IMR-90 (cell line): ENCODE measurements at regions not wholly inside any gene's neighbourhood (a gene's known extent, or its start where the extent isn't known, plus 50 kb on each side); places are given as distances from the start of the nearest gene placed in this dataset.

ENCODE experiments used
- BHLHE40 ChIP-seq: fragments of 150-350 bp; IDR thresholded peaks from 2 replicates; pipeline ENCODE4 v1.6.1; 2016; ENCODE audit warnings: mild to moderate bottlenecking, low read depth, low read length
- CTCF ChIP-seq: conservative IDR thresholded peaks from 2 replicates; pipeline ENCODE4 v1.5.1; 2012; ENCODE audit warnings: mild to moderate bottlenecking, low read depth, low read length, improper control_type of control experiment
- MXI1 ChIP-seq: IDR thresholded peaks from 2 replicates; pipeline ENCODE4 v1.6.1; 2012; ENCODE audit warnings: low read depth, mild to moderate bottlenecking, low read length, moderate library complexity, borderline replicate concordance
- POLR2A ChIP-seq: IDR thresholded peaks from 2 replicates; pipeline ENCODE4 v1.6.1; 2012; ENCODE audit warnings: mild to moderate bottlenecking, low read depth, low read length
- RAD21 ChIP-seq: IDR thresholded peaks from 2 replicates; pipeline ENCODE4 v1.6.1; 2012; ENCODE audit warnings: low read length, improper control_type of control experiment
- RFX5 ChIP-seq: IDR thresholded peaks from 2 replicates; pipeline ENCODE4 v1.8.0; 2012; ENCODE audit warnings: low read depth, mild to moderate bottlenecking, low read length, moderate library complexity

DNA sequence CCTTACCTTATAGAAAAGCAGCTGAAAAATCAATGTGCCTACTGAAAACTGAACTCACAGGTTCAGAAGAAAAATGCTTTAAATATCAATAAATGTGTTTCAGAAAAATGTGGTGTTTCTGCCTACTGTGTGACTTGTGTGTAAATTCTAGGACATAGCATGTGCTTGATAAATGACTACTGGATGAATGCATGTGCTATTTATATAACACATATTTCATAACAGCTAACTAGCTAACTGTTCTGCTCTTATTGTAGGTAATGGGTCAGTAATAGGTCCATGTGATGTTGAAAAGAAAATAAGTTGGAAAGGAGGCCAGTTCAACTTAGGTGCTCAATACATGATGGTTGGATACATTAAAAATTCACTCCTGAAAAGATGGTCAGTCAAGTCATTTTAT lies 993.0 kb upstream of the LCORL start:
- no peak for TF ChIP-seq RAD21
- no peak for TF ChIP-seq CTCF
- no peak for TF ChIP-seq BHLHE40
- TF ChIP-seq RFX5, result no peak
- TF ChIP-seq MXI1, result no peak
- no peak for TF ChIP-seq POLR2A
